GM23248 (cell line): ENCODE measurements at regions not wholly inside any gene's neighbourhood (a gene's known extent, or its start where the extent isn't known, plus 50 kb on each side); places are given as distances from the start of the nearest gene placed in this dataset.

Experiments used
- DNase-seq: peaks from one replicate; pipeline ENCODE4 v3.0.0-alpha.2; 2015
- H2AFZ ChIP-seq: fragments of 200-600 bp; sonication (generic); 2 replicates; pipeline ENCODE4 v1.6.1; 2016; ENCODE audit warnings: antibody characterized with exemption
- H3F3A ChIP-seq: fragments of 200-600 bp; sonication (generic); 2 replicates; pipeline ENCODE4 v1.6.1; 2016; ENCODE audit warnings: mild to moderate bottlenecking, antibody characterized with exemption, mixed run types; ENCODE audit not compliant: insufficient read depth
- H3K27ac ChIP-seq: fragments of 200-600 bp; sonication (generic); 2 replicates; pipeline ENCODE4 v1.5.1; 2016; ENCODE audit warnings: mild to moderate bottlenecking
- H3K27me3 ChIP-seq: fragments of 200-600 bp; sonication (generic); replicated peaks from 2 replicates; pipeline ENCODE4 v1.6.1; 2016; ENCODE audit warnings: mild to moderate bottlenecking; ENCODE audit not compliant: insufficient read depth
- H3K36me3 ChIP-seq: fragments of 200-600 bp; sonication (generic); 2 replicates; pipeline ENCODE4 v1.6.1; 2016; ENCODE audit warnings: low read depth, mild to moderate bottlenecking
- H3K4me1 ChIP-seq: fragments of 200-600 bp; sonication (generic); 2 replicates; pipeline ENCODE4 v1.6.1; 2016; ENCODE audit warnings: mild to moderate bottlenecking; ENCODE audit not compliant: insufficient read depth
- H3K4me2 ChIP-seq: fragments of 200-600 bp; sonication (generic); one replicate; pipeline ENCODE4 v1.6.1; 2016; ENCODE audit warnings: mild to moderate bottlenecking; ENCODE audit not compliant: unreplicated experiment
- H3K4me3 ChIP-seq: fragments of 200-600 bp; sonication (generic); 2 replicates; pipeline ENCODE4 v1.5.1; 2016; ENCODE audit warnings: mild to moderate bottlenecking
- H3K79me2 ChIP-seq: fragments of 200-600 bp; sonication (generic); 2 replicates; pipeline ENCODE4 v1.6.1; 2016; ENCODE audit warnings: mild to moderate bottlenecking; ENCODE audit not compliant: insufficient read depth
- H3K9ac ChIP-seq: fragments of 200-600 bp; sonication (generic); 2 replicates; pipeline ENCODE4 v1.6.1; 2016; ENCODE audit warnings: mild to moderate bottlenecking
- H3K9me2 ChIP-seq: fragments of 200-600 bp; sonication (generic); 2 replicates; pipeline ENCODE4 v1.6.1; 2016; ENCODE audit warnings: mixed run types, mild to moderate bottlenecking, moderate library complexity; ENCODE audit not compliant: insufficient read depth
- H3K9me3 ChIP-seq: fragments of 200-600 bp; sonication (generic); one replicate; pipeline ENCODE4 v1.6.1; 2017; ENCODE audit warnings: low read depth
- H4K20me1 ChIP-seq: fragments of 200-600 bp; sonication (generic); 2 replicates; pipeline ENCODE4 v1.6.0; 2016; ENCODE audit not compliant: insufficient read depth
- EZH2 ChIP-seq: fragments of 200-600 bp; sonication (generic); IDR thresholded peaks from 2 replicates; pipeline ENCODE4 v1.6.1; 2018; ENCODE audit warnings: antibody characterized with exemption, mild to moderate bottlenecking; ENCODE audit not compliant: insufficient read depth, poor library complexity, severe bottlenecking
- EZH2phosphoT487 ChIP-seq: fragments of 200-600 bp; sonication (generic); IDR thresholded peaks from 2 replicates; pipeline ENCODE4 v1.6.1; 2018; ENCODE audit warnings: antibody characterized with exemption, moderate library complexity, mild to moderate bottlenecking, low read depth; ENCODE audit not compliant: insufficient read depth
- WGBS, 2 experiments: methylation state at CpG; one replicate each; pipeline ENCODE4 v1.1.6; 2015 to 2017; ENCODE audit warnings: low lambda C conversion rate in 2 of 2, low coverage in 1 of 2; ENCODE audit errors: missing lambda C conversion rate in 2 of 2; 5-methylcytosine and 5-hydroxymethylcytosine counted together
- in situ Hi-C: fragments of 300-500 bp; cut with MboI; formaldehyde crosslinking; loops from 2 replicates; pipeline ENCODE4 v1.15.0; 2020

DNA sequence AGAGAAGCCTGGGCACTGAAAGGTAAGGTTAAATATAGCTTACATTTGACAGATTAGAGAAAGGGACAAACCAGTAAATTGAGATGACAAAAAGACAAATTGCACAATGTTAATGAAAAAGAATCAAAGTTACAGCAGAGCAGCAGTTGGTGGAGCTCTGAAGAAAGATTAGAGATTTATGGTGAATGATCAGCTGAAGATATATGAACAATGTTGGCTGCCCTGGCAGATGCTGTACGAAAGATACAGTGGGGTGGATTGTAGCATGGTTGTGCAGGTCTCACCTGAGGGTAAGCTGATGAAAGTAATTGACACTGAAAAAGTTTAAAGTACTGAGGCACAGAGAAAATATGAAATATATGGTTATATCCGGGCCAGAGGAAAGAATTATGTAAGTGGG lies 492.1 kb downstream of the ARHGEF28 start:
- Histone ChIP-seq H3F3A (no peaks in the 10 kb centered on the region), H4K20me1 (no peaks in the 10 kb centered on the region), H3K79me2 (no peaks in the 10 kb centered on the region), H3K9me2 (no peaks in the 10 kb centered on the region), H3K4me1 (no peaks in the 10 kb centered on the region), H3K27me3 (no peaks in the 10 kb centered on the region), H3K36me3 (no peaks in the 10 kb centered on the region), H3K9ac (no peak overlapping the region), H3K9me3 (no peaks in the 10 kb centered on the region), H3K4me3 (no peak overlapping the region), H3K27ac (no peak overlapping the region), H2AFZ (no peak overlapping the region), H3K4me2 (no peak overlapping the region)
- 45 to 48% methylated on average over 2 of the region's 2 CpGs for WGBS, 2 experiments
- TF ChIP-seq EZH2 = no peak
- no peak for TF ChIP-seq EZH2phosphoT487
- in situ Hi-C loops = no loop called here
- DNase-seq = no peak

- H3K4me2 ChIP-seq = no peak overlapping the region
Observed at GRCh38 chr5:74116984-74117383, 491.0 kb downstream of the ARHGEF28 start.

DNA sequence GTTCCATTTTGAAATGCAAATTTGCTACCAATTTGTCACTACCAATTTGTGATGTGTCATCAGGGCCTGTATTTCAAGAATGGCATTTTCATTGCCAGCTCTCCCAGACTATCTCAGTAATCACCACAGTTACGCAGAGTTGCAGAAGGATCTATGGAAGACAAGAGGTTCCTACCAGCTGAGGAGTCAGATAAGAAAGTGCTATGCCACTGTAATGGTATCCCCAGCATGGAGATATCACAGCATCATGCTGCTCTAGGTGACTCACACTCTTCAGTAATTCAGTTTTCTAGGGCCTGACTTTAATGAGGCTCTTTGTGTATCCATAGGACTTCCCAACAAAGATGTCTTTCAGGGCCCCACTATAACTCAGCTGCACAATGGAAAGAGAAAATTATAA lies 490.3 kb downstream of the ARHGEF28 start:
- Histone ChIP-seq H3K9me2 (no peaks in the 10 kb centered on the region), H3K27me3 (no peaks in the 10 kb centered on the region), H3K9ac (no peak overlapping the region), H3K4me1 (no peaks in the 10 kb centered on the region), H3K36me3 (no peaks in the 10 kb centered on the region), H3K4me2 (no peak overlapping the region), H3K9me3 (no peaks in the 10 kb centered on the region), H2AFZ (no peak overlapping the region), H3K79me2 (no peaks in the 10 kb centered on the region), H4K20me1 (no peaks in the 10 kb centered on the region; the same call in 1 of the 2 replicates), H3K4me3 (no peak overlapping the region), H3K27ac (no peak overlapping the region), H3F3A (no peaks in the 10 kb centered on the region)
- WGBS, 2 experiments = 93 to 100% methylated on average over 1 of the region's 1 CpG
- in situ Hi-C loops = no loop called here
- TF ChIP-seq EZH2phosphoT487 (no peak), EZH2 (no peak)
- DNase-seq = no peak

More at GRCh38 chr5:74116984-74117383, 491.0 kb downstream of the ARHGEF28 start:
- H3K27ac ChIP-seq = no peak overlapping the region
- H2AFZ ChIP-seq = no peak overlapping the region
- no peaks in the 10 kb centered on the region for H3K79me2 ChIP-seq
- no peaks in the 10 kb centered on the region for H3F3A ChIP-seq
- H3K4me3 ChIP-seq = no peak overlapping the region
- no peak for DNase-seq
- H3K9ac ChIP-seq = no peak overlapping the region
- no peaks in the 10 kb centered on the region for H4K20me1 ChIP-seq
- H3K9me2 ChIP-seq = no peaks in the 10 kb centered on the region
- H3K4me1 ChIP-seq = no peaks in the 10 kb centered on the region
- no peaks in the 10 kb centered on the region for H3K36me3 ChIP-seq
- no peaks in the 10 kb centered on the region for H3K9me3 ChIP-seq
- 54 to 57% methylated on average over 3 of the region's 3 CpGs for WGBS, 2 experiments
- in situ Hi-C loops = no loop called here
- H3K27me3 ChIP-seq = no peaks in the 10 kb centered on the region
- no peak for TF ChIP-seq EZH2phosphoT487
- TF ChIP-seq EZH2 = no peak

- no peak for TF ChIP-seq EZH2phosphoT487
- no peak for TF ChIP-seq EZH2
- H3K27ac ChIP-seq = no peak overlapping the region
- 57 to 62% methylated on average over 2 of the region's 2 CpGs for WGBS, 2 experiments
- no peaks in the 10 kb centered on the region for H3K27me3 ChIP-seq
- no peaks in the 10 kb centered on the region for H3K36me3 ChIP-seq
- H3K9me2 ChIP-seq = no peaks in the 10 kb centered on the region
- H3K9ac ChIP-seq = no peak overlapping the region
- H3K4me2 ChIP-seq = no peak overlapping the region
- in situ Hi-C loops = no loop called here
- H3K9me3 ChIP-seq = no peaks in the 10 kb centered on the region
- H2AFZ ChIP-seq = no peak overlapping the region
- no peaks in the 10 kb centered on the region; the same call in 1 of the 2 replicates for H4K20me1 ChIP-seq
- no peak for DNase-seq
- H3K4me3 ChIP-seq = no peak overlapping the region
- no peaks in the 10 kb centered on the region for H3K4me1 ChIP-seq
- H3K79me2 ChIP-seq = no peaks in the 10 kb centered on the region
- no peaks in the 10 kb centered on the region for H3F3A ChIP-seq
Observed at GRCh38 chr5:74113927-74114326, 487.9 kb downstream of the ARHGEF28 start.

GRCh38 chr5:74113196-74113540 lies 487.2 kb downstream of the ARHGEF28 start:
- no peaks in the 10 kb centered on the region for H3K27me3 ChIP-seq
- H3K79me2 ChIP-seq = no peaks in the 10 kb centered on the region
- 53 to 56% methylated on average over 1 of the region's 1 CpG for WGBS, 2 experiments
- no peak overlapping the region for H3K4me3 ChIP-seq
- in situ Hi-C loops = no loop called here
- H3K9me3 ChIP-seq = no peaks in the 10 kb centered on the region
- no peaks in the 10 kb centered on the region; the same call in 1 of the 2 replicates for H4K20me1 ChIP-seq
- no peaks in the 10 kb centered on the region for H3K36me3 ChIP-seq
- H3K27ac ChIP-seq = no peak overlapping the region
- no peaks in the 10 kb centered on the region for H3K9me2 ChIP-seq
- H3F3A ChIP-seq = no peaks in the 10 kb centered on the region
- TF ChIP-seq EZH2phosphoT487 (no peak), EZH2 (no peak)
- H3K4me1 ChIP-seq = no peaks in the 10 kb centered on the region
- no peak overlapping the region for H2AFZ ChIP-seq
- no peak for DNase-seq
- no peak overlapping the region for H3K4me2 ChIP-seq
- no peak overlapping the region for H3K9ac ChIP-seq
